ENCODE measurements at regions not wholly inside any gene's neighbourhood (a gene's known extent, or its start where the extent isn't known, plus 50 kb on each side); places are given as distances from the start of the nearest gene placed in this dataset.

GRCh38 chr1:34618381-34618780 is 136.5 kb upstream of the GJB5 start:
- TF ChIP-seq CTCF (IDR thresholded peaks at IDR 0.05; ENCODE audit: poor library complexity) (no peak), EZH2 (IDR thresholded peaks at IDR 0.05; ENCODE audit: borderline replicate concordance) (no peak)

All from hepatocyte (in vitro differentiated cells).